HG03175 (cell line): ENCODE measurements at regions not wholly inside any gene's neighbourhood (a gene's known extent, or its start where the extent isn't known, plus 50 kb on each side); places are given as distances from the start of the nearest gene placed in this dataset.

Experiments used
- ATAC-seq: cut with Tn5 transposase; IDR thresholded peaks from one replicate; pipeline ENCODE4 v1.9.1; 2021; ENCODE audit warnings: mild to moderate bottlenecking, moderate library complexity; ENCODE audit not compliant: unreplicated experiment

DNA sequence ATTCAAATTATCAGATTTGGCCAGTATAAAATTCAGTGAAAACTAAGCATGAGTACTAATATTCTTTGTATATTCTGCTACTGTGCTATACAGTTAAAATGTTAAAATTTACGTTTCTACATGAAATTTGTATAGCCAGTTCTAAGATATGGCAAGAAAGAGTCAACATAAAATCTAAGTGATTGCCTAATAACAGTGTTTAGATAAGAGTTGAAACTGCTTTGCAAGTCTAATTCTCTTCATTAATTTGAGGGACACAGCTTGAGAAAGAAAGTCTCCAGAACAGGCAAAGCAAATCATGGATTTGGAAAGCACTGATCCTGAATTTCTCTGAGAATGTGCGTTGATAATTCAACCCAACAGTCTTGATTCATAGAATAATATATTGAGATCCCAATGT, 630.9 kb upstream of the USP24 start:
- ATAC-seq, result no peak

DNA sequence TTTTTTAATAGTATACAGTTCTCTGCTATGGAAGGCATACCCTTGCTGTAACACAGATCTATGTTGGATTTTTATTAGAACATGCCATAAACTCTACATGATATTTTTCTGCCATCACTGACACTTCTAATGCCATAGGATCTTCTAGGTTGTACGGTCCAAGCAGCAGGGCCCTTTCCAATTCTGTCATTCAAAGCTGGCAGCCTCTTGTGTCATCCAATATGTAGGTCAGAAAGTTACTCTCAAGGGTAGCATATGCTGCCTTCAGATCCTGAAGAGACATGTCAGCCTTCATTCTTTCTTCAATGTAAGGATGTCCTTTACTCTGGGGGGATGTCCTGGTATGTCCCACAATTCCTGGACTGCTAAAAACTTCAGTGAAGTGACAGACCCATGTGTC, 629.2 kb upstream of the USP24 start:
- ATAC-seq, result no peak

DNA sequence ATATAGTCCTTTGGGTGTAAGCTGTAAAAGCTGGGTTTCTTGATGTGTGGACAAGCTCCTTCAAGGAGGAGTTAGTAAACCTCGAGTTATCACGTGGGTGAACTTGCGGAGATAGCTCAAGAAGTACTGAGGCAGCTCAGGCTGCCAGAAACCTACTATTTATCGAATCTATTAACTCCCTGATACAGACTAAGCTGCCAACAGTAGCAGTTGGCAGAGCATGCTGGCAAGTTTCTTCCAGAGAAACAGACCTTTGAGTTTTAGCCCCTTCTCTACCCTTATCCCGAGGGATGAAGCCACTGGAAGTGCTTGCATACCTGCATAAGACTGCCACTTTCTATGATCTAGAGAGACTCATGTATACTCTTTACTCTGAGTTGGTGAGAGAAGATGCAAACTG, 624.5 kb upstream of the USP24 start:
- no peak for ATAC-seq

DNA sequence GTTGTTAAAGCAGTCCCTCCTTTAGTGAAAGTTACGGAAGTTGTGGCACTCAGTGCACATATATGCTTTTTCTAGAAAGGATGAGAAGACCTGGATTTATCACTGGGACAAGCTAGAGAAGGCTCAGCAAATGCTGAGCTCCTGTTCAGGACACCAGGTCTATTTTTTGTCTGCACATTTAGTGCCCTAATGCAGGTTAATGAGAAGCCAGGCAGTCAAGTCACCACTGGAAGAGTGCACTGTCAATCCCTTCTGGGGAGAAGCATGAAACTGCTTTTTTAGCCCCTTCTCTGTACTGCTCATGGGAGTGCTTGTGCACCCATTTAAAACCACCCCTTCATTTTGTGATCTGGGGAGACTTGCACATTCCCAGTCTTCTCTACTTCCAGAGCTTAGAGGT, 624.1 kb upstream of the USP24 start:
- no peak for ATAC-seq

DNA sequence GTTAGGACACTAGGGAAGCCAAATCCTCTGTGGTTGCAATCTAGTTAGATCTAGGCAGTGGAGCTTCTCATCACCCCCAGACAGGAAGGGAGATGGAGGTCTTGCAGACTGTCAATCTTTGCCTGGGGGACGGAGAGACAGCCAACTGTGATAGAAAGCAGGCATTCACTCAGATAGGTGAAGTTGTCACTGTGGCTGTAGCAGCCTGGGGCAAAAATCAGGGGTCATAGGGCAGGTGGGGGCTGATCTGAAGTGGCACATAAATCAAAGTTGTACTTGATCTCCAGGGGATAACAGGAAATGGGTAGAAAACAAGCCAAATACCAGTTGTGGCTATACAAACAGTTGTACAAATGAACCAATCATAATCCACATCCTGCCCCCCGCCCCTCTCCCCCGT, 620.9 kb upstream of the USP24 start:
- ATAC-seq, result no peak

DNA sequence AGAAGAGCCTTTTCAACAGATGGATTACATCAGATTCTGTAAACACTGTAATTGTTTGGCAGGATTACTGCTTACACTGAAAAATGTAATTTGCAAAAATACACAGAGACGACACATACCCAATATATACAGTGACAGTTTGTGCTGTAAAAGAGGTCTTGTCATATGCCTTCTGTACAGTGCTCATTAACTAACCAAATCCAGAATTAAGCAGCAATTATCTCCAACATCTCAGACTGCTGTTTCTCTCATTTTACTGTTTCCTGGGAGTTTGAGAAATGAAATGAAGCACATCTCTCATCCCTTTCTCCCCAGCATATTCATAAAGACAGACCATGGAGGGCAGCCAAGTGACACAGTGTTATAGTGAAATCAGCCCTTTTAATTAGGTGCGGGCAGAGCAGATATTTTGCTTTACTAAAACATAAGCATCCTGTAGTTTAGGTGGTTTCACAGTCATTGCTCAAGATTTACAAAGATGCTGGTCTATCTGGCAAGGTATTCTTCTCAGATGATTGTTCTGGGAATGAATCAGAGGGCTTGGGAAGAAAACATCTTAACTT, 618.4 kb upstream of the USP24 start:
- no peak for ATAC-seq

DNA sequence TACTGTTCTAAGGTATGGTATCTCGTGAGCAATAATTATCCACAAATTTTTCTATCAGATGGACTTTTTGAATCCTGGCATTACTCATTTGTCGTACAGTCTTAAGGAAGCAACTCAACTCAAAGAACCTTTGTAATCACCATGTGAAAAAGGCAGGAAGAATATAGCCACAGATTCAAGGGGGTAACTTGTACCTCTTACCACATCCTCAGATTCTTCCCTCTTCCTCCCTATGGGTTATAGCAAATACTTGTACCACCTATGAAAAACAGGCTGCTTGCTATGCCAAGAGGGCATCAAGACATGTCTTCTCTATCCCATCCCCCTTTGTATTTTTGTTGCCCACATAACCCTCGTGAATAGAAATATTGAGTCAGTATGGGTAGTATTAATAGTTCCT, 616.6 kb upstream of the USP24 start:
- ATAC-seq, result no peak

DNA sequence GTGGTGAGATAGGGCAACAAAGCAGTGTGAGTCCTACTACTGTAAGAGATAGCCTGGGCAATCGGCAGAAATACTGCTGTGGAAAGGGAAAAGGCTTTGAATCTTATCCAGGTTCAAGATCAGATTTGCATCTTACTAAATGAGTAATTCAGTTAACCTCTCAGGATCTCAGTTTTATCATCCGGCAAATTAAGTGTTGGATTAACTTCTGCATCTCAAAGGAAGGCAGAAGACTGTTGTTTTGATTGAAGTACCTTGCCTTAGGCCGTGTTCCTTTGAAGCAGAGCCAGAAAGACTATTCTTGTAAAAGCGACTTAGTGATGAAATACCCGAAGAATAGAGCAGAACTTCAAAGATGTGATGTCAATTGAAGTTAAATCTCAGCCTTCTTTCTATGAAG, 612.9 kb upstream of the USP24 start:
- no peak for ATAC-seq

DNA sequence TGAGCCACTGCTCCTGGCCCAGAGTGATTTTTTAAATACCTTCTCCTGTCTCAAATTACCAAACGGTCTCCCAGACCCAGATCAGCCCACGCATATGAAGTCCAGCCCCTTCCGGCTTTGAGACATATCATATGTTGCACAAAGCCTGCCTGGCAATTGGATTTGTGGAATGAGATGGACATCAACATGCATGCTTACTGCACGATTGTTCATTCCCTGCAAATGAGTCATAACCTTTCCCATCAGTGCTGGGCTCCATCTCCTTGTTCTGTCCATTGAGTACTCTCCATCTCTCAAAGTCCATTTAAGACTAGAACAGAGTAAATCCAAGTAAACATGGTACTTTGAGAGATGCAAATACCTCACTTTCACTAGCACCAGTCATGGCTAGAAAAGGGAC, 612.2 kb upstream of the USP24 start:
- ATAC-seq, result no peak

DNA sequence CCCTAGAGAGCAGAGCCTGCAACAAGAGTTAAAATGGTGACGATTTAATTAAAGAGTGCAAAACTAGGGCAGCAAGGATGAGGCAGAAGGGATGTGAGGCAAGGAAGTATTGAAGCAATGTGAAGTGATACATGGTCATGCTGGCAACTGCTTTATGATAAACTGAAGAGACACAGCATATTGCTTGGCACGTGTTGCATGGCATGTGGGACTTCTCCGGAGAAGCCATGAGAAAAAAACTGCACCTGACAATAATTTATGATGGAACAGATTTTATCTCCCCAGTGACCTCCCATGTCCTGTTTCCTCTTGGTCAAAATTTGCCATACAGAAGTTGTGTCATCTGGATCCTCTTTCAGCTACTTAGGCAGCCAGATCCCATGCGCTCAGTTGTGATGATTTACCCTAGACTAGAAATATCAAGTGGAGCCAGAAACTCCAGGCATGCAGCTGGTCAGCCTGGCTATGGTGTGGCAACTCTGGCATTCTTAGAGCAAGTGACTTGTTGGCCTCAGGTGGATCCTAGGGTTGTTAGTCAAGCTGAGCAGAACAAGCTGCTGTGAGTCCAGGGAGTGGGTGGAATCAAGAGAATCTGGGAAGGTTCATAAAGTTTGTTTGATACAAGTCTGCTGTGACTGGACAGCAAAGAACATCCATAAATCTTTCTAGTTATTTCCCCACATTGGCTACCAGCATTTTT, 611.4 kb upstream of the USP24 start:
- ATAC-seq, result no peak

DNA sequence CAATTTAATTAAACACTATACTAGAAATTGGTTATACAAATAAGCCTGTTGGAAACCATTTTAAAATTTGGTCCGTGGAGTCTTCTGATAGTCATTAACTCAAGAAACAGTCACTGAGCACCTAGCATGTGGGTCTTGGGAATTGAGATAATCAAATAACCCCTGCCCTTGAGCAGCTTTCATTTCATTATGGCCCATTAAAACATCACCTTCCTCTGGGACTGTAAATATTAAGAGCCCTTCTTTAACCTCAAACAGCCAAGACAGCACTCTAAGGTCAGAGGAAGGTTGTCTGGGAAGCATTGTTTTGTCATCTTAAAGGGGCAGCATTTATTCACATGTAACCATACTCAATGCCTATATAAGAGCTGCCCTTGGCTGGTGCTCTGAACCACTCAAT, 610.3 kb upstream of the USP24 start:
- no peak for ATAC-seq

DNA sequence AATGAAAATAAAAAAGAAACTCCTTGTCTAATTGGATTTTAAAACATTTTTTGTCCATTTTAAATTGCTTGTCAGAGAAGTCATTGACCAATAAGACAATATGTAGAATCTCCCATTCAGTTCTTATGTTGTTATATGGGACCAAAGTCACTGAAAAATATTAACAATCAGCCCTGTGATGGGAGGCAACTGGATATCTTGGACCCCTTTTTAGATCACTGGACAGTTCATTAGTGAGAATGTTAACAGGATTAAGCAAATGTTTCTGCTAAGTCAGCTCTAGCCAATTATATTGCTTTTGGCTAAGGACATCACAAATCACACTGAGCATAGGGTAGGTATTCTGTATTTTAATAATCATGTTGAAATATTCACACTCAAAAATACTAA, 609.1 kb upstream of the USP24 start:
- ATAC-seq, result no peak

DNA sequence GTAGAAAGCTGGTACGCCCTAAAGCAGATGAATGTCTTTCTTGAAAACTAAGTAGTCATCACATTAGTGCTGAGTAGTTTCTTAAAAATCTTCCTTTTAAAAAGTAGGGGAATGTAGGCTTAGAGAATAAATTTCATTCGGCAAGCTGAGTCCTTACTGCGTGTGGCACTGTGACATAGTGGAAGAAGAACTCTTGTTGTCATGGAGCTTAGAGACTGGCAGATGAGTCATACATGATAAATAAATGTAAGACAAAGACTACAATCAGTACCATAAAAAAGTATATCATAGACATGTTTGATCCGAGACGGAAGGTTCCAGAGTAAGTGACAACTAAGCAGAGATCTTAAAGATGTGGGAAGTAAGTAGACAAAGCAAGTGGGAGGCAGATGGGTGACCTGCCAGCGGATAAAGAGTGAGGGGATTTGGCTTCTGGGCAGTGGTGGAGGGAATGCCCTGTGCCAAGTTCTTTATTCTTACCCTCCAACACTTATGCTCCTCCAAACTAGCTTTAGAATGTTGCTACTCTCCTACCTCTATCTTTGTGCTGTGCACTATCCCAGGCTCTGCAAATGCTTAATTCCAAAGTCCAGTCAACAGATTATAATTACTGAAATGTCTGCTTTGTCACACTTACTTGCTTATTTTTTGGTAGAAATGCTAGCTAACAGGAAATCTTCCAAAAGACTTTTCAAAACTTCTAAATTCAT, 608.5 kb upstream of the USP24 start:
- no peak for ATAC-seq

DNA sequence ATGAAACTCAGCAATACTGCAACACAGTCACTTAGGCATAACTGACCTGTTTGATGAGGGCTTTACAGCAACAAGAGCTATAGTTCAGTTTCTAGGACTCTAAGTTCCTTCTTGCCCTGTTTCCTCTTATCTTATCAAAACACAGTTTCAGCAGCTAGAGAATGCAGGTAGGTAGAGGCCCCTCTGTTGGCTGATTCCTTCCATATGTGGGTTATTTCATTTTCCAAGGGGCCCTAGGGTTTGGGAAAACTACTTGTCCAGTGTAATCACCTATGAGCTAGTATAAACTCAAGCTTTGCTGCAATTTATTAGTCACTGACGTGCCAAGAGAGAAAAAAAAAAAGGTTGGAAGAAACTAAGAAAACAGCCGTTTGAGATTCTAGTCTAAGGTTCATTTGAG, 607.7 kb upstream of the USP24 start:
- no peak for ATAC-seq

DNA sequence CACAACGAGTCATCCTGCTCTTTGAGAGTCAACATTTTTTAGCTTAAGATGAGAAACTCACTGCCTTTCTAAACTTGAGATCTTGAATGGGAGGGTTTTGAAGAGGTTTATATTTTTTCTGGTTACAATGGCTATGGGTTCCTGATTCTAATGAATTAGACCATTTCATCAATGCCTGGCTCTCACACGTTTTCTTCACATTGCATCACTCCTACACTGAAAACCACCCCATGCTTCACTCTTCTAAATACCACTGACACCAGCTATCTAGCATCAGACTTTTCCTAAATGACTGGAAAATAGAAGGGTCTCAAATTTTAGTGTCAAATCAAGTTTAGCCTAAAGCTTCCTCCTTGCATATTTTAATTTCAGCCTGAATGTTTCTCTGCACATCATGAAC, 606.1 kb upstream of the USP24 start:
- ATAC-seq, result no peak

DNA sequence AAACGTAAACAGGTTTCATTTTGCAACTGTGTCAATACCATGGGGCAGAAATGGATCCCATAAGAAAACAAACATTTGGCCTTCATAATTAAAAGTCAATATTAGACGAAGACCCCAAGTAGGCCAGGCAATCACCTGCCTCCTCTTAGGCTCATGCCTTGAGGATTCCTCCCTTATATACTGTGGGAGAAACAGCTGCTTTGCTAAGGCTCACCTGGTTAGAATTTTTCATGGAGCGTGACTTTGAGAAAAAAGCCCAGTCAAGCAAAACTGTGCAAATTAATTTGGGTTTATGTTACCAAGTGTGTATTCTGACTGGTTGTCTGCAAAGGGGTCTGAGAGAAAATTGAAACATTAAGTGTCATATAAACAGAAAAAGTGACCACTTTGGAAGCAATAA, 605.3 kb upstream of the USP24 start:
- no peak for ATAC-seq

DNA sequence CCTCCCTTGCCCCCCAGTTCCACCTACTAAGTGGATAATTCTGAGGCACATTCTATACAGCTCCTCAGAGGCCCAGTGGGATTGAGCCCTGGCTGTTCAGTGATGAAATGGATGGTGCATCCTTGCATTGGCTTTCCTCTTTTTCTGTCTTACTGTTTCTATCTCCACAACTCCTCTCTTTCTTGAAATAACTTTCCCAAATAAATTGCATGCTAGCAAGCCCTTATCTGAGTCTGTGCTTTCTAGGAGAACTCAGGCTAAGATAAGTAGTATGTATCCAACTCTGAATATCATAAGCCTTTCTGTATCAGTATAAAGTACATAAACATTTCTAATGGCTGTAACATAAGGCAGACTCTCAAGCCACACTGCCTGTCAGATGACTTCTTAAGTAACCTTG, 603.8 kb upstream of the USP24 start:
- no peak for ATAC-seq

DNA sequence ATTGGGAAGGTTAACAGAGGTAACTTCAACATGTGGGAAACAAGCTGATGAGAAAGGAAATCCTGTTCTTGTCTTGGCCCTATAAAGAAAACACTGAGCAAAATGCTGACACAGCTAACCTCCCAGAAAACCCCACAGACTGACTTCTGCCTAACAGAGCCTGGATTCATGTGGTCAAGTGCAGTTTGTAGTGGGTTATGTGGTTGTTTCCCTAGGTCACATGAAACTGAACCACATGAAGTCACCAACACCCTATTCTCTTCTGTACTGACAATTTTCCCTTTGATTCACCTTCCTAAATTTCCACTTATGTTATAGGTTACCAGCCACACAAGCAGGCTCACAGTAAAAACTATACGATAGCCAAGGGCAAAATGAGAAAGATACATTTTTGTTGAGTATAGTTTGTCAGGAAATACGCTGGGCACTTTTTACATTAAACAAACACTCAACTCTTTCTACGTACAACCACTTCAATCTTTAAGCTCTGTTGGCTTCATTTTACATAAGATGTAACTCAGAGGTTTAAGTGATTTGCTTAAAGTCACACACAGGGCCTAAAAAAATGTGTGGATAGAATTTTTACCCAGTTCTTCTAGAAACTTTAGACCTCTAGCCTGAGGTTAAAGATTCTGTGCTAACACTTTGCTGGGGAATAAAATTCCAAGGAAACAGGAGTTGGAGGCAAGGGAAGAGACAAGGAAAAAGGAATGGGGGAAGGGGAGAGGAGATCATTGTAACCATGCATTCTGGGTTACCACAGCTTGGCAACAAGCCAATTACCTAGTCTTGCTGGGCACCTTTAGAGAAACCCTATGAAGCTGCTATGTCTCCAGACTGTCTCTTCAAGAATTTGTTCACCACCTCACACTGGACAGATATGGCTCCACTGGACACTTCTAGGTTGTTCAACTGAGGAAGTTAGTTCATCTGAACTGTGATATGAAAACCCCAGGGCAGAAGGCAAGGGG, 601.6 kb upstream of the USP24 start:
- ATAC-seq, result no peak

DNA sequence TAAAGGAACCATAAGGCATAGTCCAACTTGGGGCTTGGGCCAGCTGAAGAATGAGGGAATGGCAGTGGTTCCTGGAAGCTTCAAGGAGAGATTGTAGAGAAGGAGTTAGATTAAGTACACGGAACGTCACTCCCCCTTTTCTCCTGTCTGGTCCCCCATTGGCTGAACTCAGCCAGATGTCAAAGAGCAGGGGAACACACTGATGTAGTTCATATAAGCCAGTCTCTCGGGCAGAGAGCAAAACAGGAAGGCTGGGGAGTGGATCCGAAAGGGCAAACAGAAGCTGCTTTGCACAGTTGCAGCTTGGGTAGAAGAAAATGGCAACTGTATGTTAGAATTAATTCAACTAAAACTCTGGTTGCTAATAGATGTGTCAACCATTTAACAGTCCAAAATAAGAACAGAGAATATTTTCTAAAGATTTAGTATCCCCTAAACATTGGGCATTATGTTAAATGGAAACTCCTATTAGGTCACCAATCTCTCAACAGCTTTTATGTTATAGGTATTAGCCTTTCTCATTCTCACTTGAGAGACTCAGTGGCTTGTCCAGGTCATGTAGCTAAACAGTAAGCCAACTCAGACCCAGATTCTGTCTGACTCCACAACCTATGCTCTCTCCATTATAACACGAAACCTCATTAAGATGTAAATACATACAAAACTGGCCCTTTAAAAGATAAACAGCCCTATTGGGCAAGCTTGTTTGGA, 600.7 kb upstream of the USP24 start:
- ATAC-seq, result no peak

DNA sequence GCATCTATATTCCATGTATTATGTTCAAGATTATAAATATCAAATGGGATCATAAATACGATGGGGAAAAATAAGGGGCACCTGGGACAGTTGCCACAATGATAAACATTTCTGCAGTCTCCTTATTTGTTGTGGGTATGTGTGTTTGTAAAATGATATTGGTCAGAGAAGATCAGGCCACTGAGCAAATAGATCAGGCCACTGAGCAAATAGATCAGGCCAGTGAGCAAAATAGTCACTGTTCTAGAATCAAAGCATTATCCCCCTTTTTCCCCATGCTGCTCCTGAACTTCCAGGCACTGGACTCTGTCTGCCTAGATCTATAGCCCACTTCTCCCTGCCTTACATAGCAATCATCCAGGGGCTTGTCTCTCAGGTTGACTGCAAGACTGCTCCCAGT, 599.8 kb upstream of the USP24 start:
- no peak for ATAC-seq

DNA sequence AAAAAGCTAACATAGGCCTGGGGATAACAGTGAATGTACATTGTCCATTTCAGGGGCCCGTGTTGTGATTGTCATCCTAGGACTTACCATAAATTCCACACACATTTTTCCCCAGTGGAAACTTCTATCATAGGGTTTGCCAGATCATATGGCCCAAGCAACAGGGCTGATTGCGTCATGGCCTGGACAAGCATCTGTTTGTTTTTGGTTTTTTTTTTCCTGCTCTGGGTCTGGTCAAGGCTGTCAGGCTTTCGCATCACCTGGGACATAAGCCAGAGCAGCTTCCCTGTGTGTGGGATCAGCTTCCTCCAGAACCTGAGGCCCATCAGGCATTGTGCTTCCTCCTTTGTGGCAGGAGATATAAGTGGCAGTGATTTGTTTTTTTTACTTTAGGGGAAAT, 598.5 kb upstream of the USP24 start:
- no peak for ATAC-seq
